HepG2 (cell line): ENCODE measurements at regions not wholly inside any gene's neighbourhood (a gene's known extent, or its start where the extent isn't known, plus 50 kb on each side); places are given as distances from the start of the nearest gene placed in this dataset.

Experiments used
- BCL6 ChIP-seq: IDR thresholded peaks from 2 replicates; pipeline ENCODE4 v1.6.1; 2016; ENCODE audit warnings: missing genetic modification reagents, missing compliant biosample characterization
- CBFB ChIP-seq: sonication (generic); formaldehyde crosslinking; IDR thresholded peaks from 2 replicates; pipeline ENCODE4 v1.4.0; 2020; ENCODE audit warnings: missing genetic modification reagents
- CREM ChIP-seq, 2 experiments: sonication (generic) in 1 of 2; formaldehyde crosslinking in 1 of 2; IDR thresholded peaks; 2 replicates each; pipeline versions ENCODE4 v1.4.0 to v1.6.1; 2016 to 2020; ENCODE audit warnings: antibody characterized with exemption in 1 of 2, mild to moderate bottlenecking in 1 of 2, missing genetic modification reagents in 1 of 2
- GABPA ChIP-seq, 2 experiments: IDR thresholded peaks; 2 replicates each; pipeline ENCODE4 v1.6.1; 2011 to 2016; ENCODE audit warnings: low read depth in 2 of 2, low read length in 1 of 2, missing biosample characterization in 1 of 2, missing genetic modification characterization in 1 of 2
- JUND ChIP-seq: sonication (generic); formaldehyde crosslinking; IDR thresholded peaks from 2 replicates; pipeline ENCODE4 v1.8.0; 2022; ENCODE audit warnings: mild to moderate bottlenecking, missing genetic modification reagents
- MED13 ChIP-seq: sonication (generic); formaldehyde crosslinking; IDR thresholded peaks from 2 replicates; pipeline ENCODE4 v1.5.0; 2020; ENCODE audit warnings: missing genetic modification reagents
- ZFP36 ChIP-seq: fragments of 150-350 bp; IDR thresholded peaks from 2 replicates; pipeline ENCODE4 v1.6.1; 2018; ENCODE audit warnings: borderline replicate concordance, low read length, low read depth; ENCODE audit not compliant: partially characterized antibody
- ZNF775 ChIP-seq: sonication (generic); formaldehyde crosslinking; IDR thresholded peaks from 2 replicates; pipeline ENCODE4 v1.4.0; 2020; ENCODE audit warnings: missing genetic modification reagents, mild to moderate bottlenecking, moderate library complexity, borderline replicate concordance

DNA sequence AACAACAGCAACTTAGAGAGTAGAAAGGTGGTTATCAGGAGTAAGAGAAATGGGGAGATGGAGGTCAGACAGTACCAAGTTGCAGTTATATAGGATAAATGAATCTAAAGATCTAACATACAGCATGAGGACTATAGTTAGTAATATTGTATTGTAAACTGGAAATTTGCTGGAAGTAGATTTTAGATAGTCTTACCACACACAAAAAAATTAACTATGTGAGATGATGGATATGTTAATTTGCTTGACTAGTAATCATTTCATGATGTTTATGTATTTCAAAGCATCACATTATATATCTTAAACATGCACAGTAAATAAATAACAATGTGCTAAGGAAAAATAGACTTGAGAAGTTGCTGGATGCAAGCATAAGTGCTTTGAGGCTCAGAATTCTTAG is 622.1 kb downstream of the CCDC171 start:
- no peak for TF ChIP-seq GABPA (IDR thresholded peaks at IDR 0.05; ENCODE audit: low read depth, low read length)
- TF ChIP-seq GABPA (CRISPR knock-in tag; IDR thresholded peaks at IDR 0.05; ENCODE audit: low read depth): no peak
- TF ChIP-seq JUND (CRISPR knock-in tag): no peak
- TF ChIP-seq CBFB (CRISPR knock-in tag): no peak
- TF ChIP-seq CREM (IDR thresholded peaks at IDR 0.05): no peak
- no peak for TF ChIP-seq CREM (CRISPR knock-in tag; IDR thresholded peaks at IDR 0.05)
- TF ChIP-seq MED13 (CRISPR knock-in tag): no peak
- no peak for TF ChIP-seq ZNF775 (CRISPR knock-in tag)
- no peak for TF ChIP-seq BCL6
- TF ChIP-seq ZFP36: no peak
